ENCODE measurements at regions not wholly inside any gene's neighbourhood (a gene's known extent, or its start where the extent isn't known, plus 50 kb on each side); places are given as distances from the start of the nearest gene placed in this dataset.

DNA sequence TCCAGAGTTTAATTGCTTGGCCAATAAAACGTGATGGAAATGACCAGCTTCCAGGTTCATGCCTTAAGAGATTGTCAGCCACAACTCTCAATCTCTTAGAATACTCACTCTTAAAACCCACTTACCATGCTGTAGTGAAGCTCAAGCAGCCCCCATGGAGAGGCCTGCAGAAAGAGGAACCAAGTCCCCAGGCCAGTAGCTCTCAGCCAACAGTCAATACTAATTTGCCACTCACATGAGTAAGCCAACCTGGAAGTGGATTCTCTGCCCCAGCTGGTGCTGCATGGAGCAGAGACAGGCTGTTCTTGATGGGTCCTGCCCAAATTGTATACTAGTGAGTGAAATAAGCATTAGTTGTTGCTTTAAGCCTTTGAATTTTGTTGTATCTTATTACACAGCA, 155.9 kb downstream of the OXSM start:
- Histone ChIP-seq H3K27me3 (ENCODE audit: insufficient read depth, low read depth, low read length) (no peaks in the 10 kb centered on the region), H3K9ac (ENCODE audit: low read length) (no peak overlapping the region), H3F3A (ENCODE audit: insufficient read depth, low read length, poor library complexity, severe bottlenecking) (no peaks in the 10 kb centered on the region), H3K4me3 (ENCODE audit: low read length) (no peak overlapping the region), H3K27ac (ENCODE audit: low read length) (no peak overlapping the region), H3K79me2 (replicated peaks; ENCODE audit: insufficient read depth, low read length) (no peaks in the 10 kb centered on the region), H3K9me3 (ENCODE audit: low read length) (no peaks in the 10 kb centered on the region), H4K20me1 (ENCODE audit: insufficient read depth) (no peaks in the 10 kb centered on the region), H3K36me3 (ENCODE audit: insufficient read depth, low read length) (no peaks in the 10 kb centered on the region), H3K9me2 (ENCODE audit: insufficient read depth, low read length) (no peaks in the 10 kb centered on the region), H2AFZ (ENCODE audit: low read depth, low read length) (no peak overlapping the region), H3K4me2 (ENCODE audit: low read length) (no peak overlapping the region)
- TF ChIP-seq EZH2 (IDR thresholded peaks at IDR 0.05; ENCODE audit: borderline replicate concordance, insufficient read depth, low read length, poor library complexity, severe bottlenecking) (no peak), EP300 (conservative IDR thresholded peaks at IDR 0.05; ENCODE audit: poor library complexity, severe bottlenecking) (no peak), MXI1 (conservative IDR thresholded peaks at IDR 0.05; ENCODE audit: poor library complexity, severe bottlenecking) (no peak), SMC3 (conservative IDR thresholded peaks at IDR 0.05; ENCODE audit: poor library complexity) (no peak), RAD21 (conservative IDR thresholded peaks at IDR 0.05) (no peak), TAF1 (IDR thresholded peaks at IDR 0.05; ENCODE audit: low read depth) (no peak), POLR2AphosphoS5 (IDR thresholded peaks at IDR 0.05) (no peak)
- TF ChIP-seq, protein P1, sequence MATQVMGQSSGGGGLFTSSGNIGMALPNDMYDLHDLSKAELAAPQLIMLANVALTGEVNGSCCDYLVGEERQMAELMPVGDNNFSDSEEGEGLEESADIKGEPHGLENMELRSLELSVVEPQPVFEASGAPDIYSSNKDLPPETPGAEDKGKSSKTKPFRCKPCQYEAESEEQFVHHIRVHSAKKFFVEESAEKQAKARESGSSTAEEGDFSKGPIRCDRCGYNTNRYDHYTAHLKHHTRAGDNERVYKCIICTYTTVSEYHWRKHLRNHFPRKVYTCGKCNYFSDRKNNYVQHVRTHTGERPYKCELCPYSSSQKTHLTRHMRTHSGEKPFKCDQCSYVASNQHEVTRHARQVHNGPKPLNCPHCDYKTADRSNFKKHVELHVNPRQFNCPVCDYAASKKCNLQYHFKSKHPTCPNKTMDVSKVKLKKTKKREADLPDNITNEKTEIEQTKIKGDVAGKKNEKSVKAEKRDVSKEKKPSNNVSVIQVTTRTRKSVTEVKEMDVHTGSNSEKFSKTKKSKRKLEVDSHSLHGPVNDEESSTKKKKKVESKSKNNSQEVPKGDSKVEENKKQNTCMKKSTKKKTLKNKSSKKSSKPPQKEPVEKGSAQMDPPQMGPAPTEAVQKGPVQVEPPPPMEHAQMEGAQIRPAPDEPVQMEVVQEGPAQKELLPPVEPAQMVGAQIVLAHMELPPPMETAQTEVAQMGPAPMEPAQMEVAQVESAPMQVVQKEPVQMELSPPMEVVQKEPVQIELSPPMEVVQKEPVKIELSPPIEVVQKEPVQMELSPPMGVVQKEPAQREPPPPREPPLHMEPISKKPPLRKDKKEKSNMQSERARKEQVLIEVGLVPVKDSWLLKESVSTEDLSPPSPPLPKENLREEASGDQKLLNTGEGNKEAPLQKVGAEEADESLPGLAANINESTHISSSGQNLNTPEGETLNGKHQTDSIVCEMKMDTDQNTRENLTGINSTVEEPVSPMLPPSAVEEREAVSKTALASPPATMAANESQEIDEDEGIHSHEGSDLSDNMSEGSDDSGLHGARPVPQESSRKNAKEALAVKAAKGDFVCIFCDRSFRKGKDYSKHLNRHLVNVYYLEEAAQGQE (IDR thresholded peaks at IDR 0.05; ENCODE audit: borderline replicate concordance): no peak
- TF ChIP-seq, protein P2, sequence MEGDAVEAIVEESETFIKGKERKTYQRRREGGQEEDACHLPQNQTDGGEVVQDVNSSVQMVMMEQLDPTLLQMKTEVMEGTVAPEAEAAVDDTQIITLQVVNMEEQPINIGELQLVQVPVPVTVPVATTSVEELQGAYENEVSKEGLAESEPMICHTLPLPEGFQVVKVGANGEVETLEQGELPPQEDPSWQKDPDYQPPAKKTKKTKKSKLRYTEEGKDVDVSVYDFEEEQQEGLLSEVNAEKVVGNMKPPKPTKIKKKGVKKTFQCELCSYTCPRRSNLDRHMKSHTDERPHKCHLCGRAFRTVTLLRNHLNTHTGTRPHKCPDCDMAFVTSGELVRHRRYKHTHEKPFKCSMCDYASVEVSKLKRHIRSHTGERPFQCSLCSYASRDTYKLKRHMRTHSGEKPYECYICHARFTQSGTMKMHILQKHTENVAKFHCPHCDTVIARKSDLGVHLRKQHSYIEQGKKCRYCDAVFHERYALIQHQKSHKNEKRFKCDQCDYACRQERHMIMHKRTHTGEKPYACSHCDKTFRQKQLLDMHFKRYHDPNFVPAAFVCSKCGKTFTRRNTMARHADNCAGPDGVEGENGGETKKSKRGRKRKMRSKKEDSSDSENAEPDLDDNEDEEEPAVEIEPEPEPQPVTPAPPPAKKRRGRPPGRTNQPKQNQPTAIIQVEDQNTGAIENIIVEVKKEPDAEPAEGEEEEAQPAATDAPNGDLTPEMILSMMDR (IDR thresholded peaks at IDR 0.05; ENCODE audit: poor library complexity, severe bottlenecking): no peak

- no peak overlapping the region for H2AFZ ChIP-seq (ENCODE audit: low read depth, low read length)
These were observed 162.2 kb downstream of the OXSM start for GRCh38 chr3:25952133-25952532.

More at GRCh38 chr3:25952133-25952532, 162.2 kb downstream of the OXSM start:
- Histone ChIP-seq H3K4me3 (ENCODE audit: low read length) (peak overlapping the region; percentile 38), H3K9me3 (ENCODE audit: low read length) (no peaks in the 10 kb centered on the region), H3K36me3 (ENCODE audit: insufficient read depth, low read length) (no peaks in the 10 kb centered on the region), H3K27me3 (ENCODE audit: insufficient read depth, low read depth, low read length) (no peaks in the 10 kb centered on the region), H4K20me1 (ENCODE audit: insufficient read depth) (no peaks in the 10 kb centered on the region), H3F3A (ENCODE audit: insufficient read depth, low read length, poor library complexity, severe bottlenecking) (no peaks in the 10 kb centered on the region), H3K27ac (ENCODE audit: low read length) (peak overlapping the region; percentile 90), H3K4me2 (ENCODE audit: low read length) (peak overlapping the region; percentile 9), H3K9ac (ENCODE audit: low read length) (peak overlapping the region; percentile 37), H3K79me2 (replicated peaks; ENCODE audit: insufficient read depth, low read length) (no peaks in the 10 kb centered on the region), H3K9me2 (ENCODE audit: insufficient read depth, low read length) (no peaks in the 10 kb centered on the region)
- no peak for TF ChIP-seq EZH2 (IDR thresholded peaks at IDR 0.05; ENCODE audit: borderline replicate concordance, insufficient read depth, low read length, poor library complexity, severe bottlenecking)
- TF ChIP-seq SMC3 (conservative IDR thresholded peaks at IDR 0.05; ENCODE audit: poor library complexity): no peak
- peak; percentile 67 for TF ChIP-seq POLR2AphosphoS5 (IDR thresholded peaks at IDR 0.05)
- TF ChIP-seq EP300 (conservative IDR thresholded peaks at IDR 0.05; ENCODE audit: poor library complexity, severe bottlenecking): peak; percentile 88
- no peak for TF ChIP-seq MXI1 (conservative IDR thresholded peaks at IDR 0.05; ENCODE audit: poor library complexity, severe bottlenecking)
- no peak for TF ChIP-seq TAF1 (IDR thresholded peaks at IDR 0.05; ENCODE audit: low read depth)
- TF ChIP-seq RAD21 (conservative IDR thresholded peaks at IDR 0.05): no peak
- TF ChIP-seq, protein P2 (IDR thresholded peaks at IDR 0.05; ENCODE audit: poor library complexity, severe bottlenecking): no peak
- TF ChIP-seq, protein P1 (IDR thresholded peaks at IDR 0.05; ENCODE audit: borderline replicate concordance): no peak

Data from neural cell (in vitro differentiated cells).